ENCODE measurements at regions not wholly inside any gene's neighbourhood (a gene's known extent, or its start where the extent isn't known, plus 50 kb on each side); places are given as distances from the start of the nearest gene placed in this dataset.

DNA sequence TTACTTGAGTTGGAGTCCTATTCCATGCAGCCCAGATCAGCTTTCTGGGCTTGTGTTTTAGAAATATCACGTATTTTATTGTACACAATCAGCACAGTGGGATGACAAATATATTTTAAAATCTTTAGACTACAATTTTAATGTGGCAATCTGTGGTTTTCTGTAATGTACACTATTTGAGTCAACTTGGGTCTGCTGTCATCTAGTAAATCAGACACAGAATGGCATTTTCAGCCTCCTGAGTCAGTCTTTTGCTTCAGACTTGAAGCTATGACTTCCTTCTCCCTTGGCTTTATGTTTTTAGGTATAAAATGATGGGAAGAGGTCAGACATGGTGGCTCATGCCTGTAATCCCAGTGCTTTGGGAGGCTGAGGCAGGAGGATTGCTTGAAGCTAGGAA, 232.1 kb downstream of the NECTIN3 start:
- DNase-seq = no peak
- Mint-ChIP-seq H3K27me3 (ENCODE audit: unreplicated experiment) (no peaks in the 10 kb centered on the region), H3K9me3 (ENCODE audit: unreplicated experiment) (no peaks in the 10 kb centered on the region), H3K4me3 (ENCODE audit: unreplicated experiment) (no peak overlapping the region), H3K27ac (ENCODE audit: unreplicated experiment) (no peak overlapping the region), H3K36me3 (ENCODE audit: unreplicated experiment) (no peaks in the 10 kb centered on the region), H3K4me1 (ENCODE audit: low read depth, unreplicated experiment) (no peaks in the 10 kb centered on the region)
- TF ChIP-seq, protein P1, sequence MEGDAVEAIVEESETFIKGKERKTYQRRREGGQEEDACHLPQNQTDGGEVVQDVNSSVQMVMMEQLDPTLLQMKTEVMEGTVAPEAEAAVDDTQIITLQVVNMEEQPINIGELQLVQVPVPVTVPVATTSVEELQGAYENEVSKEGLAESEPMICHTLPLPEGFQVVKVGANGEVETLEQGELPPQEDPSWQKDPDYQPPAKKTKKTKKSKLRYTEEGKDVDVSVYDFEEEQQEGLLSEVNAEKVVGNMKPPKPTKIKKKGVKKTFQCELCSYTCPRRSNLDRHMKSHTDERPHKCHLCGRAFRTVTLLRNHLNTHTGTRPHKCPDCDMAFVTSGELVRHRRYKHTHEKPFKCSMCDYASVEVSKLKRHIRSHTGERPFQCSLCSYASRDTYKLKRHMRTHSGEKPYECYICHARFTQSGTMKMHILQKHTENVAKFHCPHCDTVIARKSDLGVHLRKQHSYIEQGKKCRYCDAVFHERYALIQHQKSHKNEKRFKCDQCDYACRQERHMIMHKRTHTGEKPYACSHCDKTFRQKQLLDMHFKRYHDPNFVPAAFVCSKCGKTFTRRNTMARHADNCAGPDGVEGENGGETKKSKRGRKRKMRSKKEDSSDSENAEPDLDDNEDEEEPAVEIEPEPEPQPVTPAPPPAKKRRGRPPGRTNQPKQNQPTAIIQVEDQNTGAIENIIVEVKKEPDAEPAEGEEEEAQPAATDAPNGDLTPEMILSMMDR (IDR thresholded peaks at IDR 0.05; ENCODE audit: partially characterized antibody, unreplicated experiment) = no peak

DNA sequence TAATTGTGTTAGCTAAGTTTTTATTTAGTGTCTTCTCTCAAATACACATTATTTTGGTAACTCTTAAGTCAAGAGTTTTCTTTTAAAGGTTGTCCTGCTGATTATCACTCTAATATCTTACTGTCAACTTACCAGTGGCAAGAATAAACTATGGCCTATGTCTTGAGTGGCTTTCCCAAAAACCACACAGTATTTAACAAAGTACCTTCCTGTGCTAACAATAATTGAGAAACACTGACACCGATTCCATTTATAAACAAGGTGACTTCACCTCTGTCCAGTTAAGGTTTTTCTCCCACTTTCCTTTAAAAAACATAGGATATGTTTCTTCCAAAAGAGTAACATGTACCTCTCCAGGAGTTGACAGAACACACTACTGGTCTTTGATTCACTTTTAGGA, 234.3 kb upstream of the CD96 start:
- Mint-ChIP-seq H3K9me3 (ENCODE audit: unreplicated experiment) (no peaks in the 10 kb centered on the region), H3K27me3 (ENCODE audit: unreplicated experiment) (peaks cover 2% of the 10 kb centered on the region), H3K36me3 (ENCODE audit: unreplicated experiment) (no peaks in the 10 kb centered on the region), H3K4me3 (ENCODE audit: unreplicated experiment) (no peak overlapping the region), H3K27ac (ENCODE audit: unreplicated experiment) (no peak overlapping the region), H3K4me1 (ENCODE audit: low read depth, unreplicated experiment) (no peaks in the 10 kb centered on the region)
- TF ChIP-seq, protein P1 (IDR thresholded peaks at IDR 0.05; ENCODE audit: partially characterized antibody, unreplicated experiment) = no peak
- DNase-seq = no peak

DNA sequence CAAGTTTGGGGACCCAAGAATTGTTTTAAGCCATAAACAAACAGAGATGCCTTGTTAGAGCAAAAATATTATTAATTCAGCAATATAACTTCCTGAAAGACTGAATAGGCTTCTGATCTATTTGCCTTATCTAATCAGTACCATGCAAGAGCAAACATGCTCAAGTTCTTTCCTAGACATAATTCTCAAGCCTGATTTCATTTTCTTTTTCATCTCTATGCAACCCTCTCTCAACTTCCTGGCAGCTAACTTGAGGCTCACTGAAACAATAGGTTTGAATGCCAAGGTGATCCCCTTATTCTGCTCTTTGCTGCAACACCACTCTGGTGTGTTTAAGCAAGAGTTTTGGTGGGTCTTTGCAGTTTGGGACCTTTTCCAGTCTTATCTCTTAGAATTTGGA, 230.9 kb upstream of the CD96 start:
- Mint-ChIP-seq H3K9me3 (ENCODE audit: unreplicated experiment) (no peaks in the 10 kb centered on the region), H3K27me3 (ENCODE audit: unreplicated experiment) (peaks cover 2% of the 10 kb centered on the region), H3K4me1 (ENCODE audit: low read depth, unreplicated experiment) (peaks cover 3% of the 10 kb centered on the region), H3K36me3 (ENCODE audit: unreplicated experiment) (no peaks in the 10 kb centered on the region), H3K4me3 (ENCODE audit: unreplicated experiment) (no peak overlapping the region), H3K27ac (ENCODE audit: unreplicated experiment) (no peak overlapping the region)
- DNase-seq = no peak
- TF ChIP-seq, protein P1 (IDR thresholded peaks at IDR 0.05; ENCODE audit: partially characterized antibody, unreplicated experiment) = no peak

DNA sequence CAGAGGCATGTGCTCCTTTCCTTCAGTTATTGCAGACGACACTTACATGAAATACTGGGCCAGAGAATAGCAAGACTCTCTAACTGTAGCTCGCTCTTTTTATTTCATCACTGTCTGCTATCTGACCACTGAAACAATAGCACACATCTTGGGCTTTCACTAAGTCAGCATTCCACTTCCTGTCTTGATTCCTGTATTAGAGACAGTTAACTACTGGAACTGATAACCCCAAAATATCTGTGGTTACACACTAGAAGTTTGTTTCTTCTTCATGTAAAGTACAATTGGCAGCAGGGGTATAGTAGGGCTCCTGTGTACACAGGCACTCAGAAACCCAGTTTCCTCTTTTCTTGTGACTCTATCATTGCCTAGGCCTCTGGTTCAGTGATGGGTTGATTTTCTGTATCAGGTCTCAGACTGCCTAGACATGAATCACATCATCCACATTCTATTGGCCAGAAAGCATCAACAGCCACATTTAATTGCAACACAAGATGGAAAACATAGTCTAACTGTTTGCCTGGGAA, 230.2 kb upstream of the CD96 start:
- TF ChIP-seq, protein P1 (IDR thresholded peaks at IDR 0.05; ENCODE audit: partially characterized antibody, unreplicated experiment) = no peak
- H3K4me1 Mint-ChIP-seq (ENCODE audit: low read depth, unreplicated experiment) = peaks cover 3% of the 10 kb centered on the region
- no peaks in the 10 kb centered on the region for H3K36me3 Mint-ChIP-seq (ENCODE audit: unreplicated experiment)
- no peak overlapping the region for H3K27ac Mint-ChIP-seq (ENCODE audit: unreplicated experiment)
- DNase-seq = no peak
- no peaks in the 10 kb centered on the region for H3K9me3 Mint-ChIP-seq (ENCODE audit: unreplicated experiment)
- peaks cover 2% of the 10 kb centered on the region for H3K27me3 Mint-ChIP-seq (ENCODE audit: unreplicated experiment)
- no peak overlapping the region for H3K4me3 Mint-ChIP-seq (ENCODE audit: unreplicated experiment)

DNA sequence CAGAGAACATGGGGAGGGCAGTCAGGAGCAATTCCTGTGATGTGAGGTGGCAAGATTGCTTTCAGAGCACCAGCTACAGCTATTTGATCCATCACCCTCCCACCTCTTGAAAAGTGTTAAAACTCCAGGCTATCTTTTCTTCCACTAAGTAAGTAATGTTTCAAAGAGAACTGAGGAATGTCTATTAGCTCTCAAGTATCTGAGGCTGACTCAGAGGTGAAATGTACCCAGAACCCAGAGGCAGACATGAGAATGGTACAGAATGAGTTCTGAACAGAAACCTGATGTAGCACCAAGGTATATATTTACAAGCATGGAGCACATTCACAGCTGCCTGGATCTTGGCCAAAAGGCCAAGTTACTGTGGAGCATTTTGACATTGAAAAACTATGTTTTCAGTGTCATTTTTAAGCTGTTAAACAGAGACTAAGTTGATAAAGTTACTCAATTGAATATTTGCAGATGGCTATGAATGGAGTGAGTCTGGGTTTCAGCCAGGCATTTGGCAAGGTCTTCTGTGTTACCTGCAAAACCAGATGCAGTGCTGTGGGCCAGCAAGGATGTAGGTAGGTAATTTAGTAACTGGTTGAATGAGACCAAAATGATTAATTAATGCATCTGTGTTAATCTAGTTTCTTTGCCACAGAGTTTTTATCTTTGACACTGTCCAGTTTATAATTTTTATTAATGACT, 227.7 kb upstream of the CD96 start:
- Mint-ChIP-seq H3K36me3 (ENCODE audit: unreplicated experiment) (no peaks in the 10 kb centered on the region), H3K27me3 (ENCODE audit: unreplicated experiment) (peaks cover 2% of the 10 kb centered on the region), H3K4me3 (ENCODE audit: unreplicated experiment) (no peak overlapping the region), H3K27ac (ENCODE audit: unreplicated experiment) (no peak overlapping the region), H3K9me3 (ENCODE audit: unreplicated experiment) (no peaks in the 10 kb centered on the region), H3K4me1 (ENCODE audit: low read depth, unreplicated experiment) (peaks cover 6% of the 10 kb centered on the region)
- TF ChIP-seq, protein P1 (IDR thresholded peaks at IDR 0.05; ENCODE audit: partially characterized antibody, unreplicated experiment) = no peak
- no peak for DNase-seq

Data from glutamatergic neuron (in vitro differentiated cells).